Uterus (tissue), 3 donors: ENCODE measurements at regions not wholly inside any gene's neighbourhood (a gene's known extent, or its start where the extent isn't known, plus 50 kb on each side); places are given as distances from the start of the nearest gene placed in this dataset.
A peak's percentile ranks its signal among the peaks of the same experiment; 100 is the strongest.

ENCODE experiments used
- DNase-seq, 2 donors: peaks; one replicate each; pipeline ENCODE4 v3.0.0-alpha.2; 2019 to 2020
- H3K27ac ChIP-seq, 2 donors: fragments of 200-600 bp; sonication (generic); 1 replicate in 1 of 2; 2 replicates in 1 of 2; pipeline ENCODE4 v1.5.1; 2016 to 2018
- H3K27me3 ChIP-seq, 2 donors: fragments of 200-600 bp; sonication (generic); one replicate each; pipeline ENCODE4 v1.5.1; 2018 to 2019; ENCODE audit warnings: control low read depth in 1 of 2
- H3K36me3 ChIP-seq, 2 donors: fragments of 200-600 bp; sonication (generic); one replicate each; pipeline ENCODE4 v1.5.1; 2019; ENCODE audit warnings: control low read depth in 1 of 2
- H3K4me1 ChIP-seq, 2 donors: fragments of 200-600 bp; sonication (generic); one replicate each; pipeline ENCODE4 v1.5.1; 2018 to 2019; ENCODE audit warnings: control low read depth in 1 of 2
- H3K4me3 ChIP-seq, 2 donors: fragments of 200-600 bp; sonication (generic); 1 replicate in 1 of 2; 2 replicates in 1 of 2; pipeline ENCODE4 v1.5.1; 2018 to 2019; ENCODE audit warnings: mild to moderate bottlenecking in 1 of 2
- H3K9me3 ChIP-seq, 2 donors: fragments of 200-600 bp; sonication (generic); one replicate each; pipeline ENCODE4 v1.5.1; 2019; ENCODE audit warnings: control low read depth in 1 of 2
- CTCF ChIP-seq, 4 experiments: fragments of 200-600 bp in 2 of 4; fragments of 450-650 bp in 2 of 4; sonication (generic) in 2 of 4; IDR thresholded peaks; one replicate each; pipeline ENCODE4 v1.5.1; 2016 to 2019; ENCODE audit warnings: antibody characterized with exemption in 4 of 4, mild to moderate bottlenecking in 2 of 4, moderate library complexity in 1 of 4
- POLR2A ChIP-seq, 2 donors: fragments of 450-650 bp; IDR thresholded peaks; one replicate each; pipeline ENCODE4 v1.6.1; 2016; ENCODE audit warnings: antibody characterized with exemption in 2 of 2, mild to moderate bottlenecking in 1 of 2, moderate library complexity in 1 of 2
- intact Hi-C: fragments of 100-400 bp; cut with DNase I; formaldehyde crosslinking; loops from one replicate; pipeline ENCODE4 v1.15.1; 2023; ENCODE audit warnings: low total_unique reads
- donor health status: DM: yes; HTN: yes; CAD: no.

GRCh38 chr2:129379411-129379810 is 600.1 kb upstream of the RAB6C start:
- Histone ChIP-seq H3K27ac (no peak overlapping the region), H3K4me3 (no peak overlapping the region), H3K36me3 (no peaks in the 10 kb centered on the region), H3K27me3 (peaks cover 0 to 3% of the 10 kb centered on the region in 2 donors), H3K9me3 (no peaks in the 10 kb centered on the region), H3K4me1 (no peaks in the 10 kb centered on the region)
- no peak for TF ChIP-seq POLR2A (IDR thresholded peaks at IDR 0.05)
- DNase-seq: no peak
- intact Hi-C loops: no loop called here

GRCh38 chr2:129381789-129382188 is 597.7 kb upstream of the RAB6C start:
- no peaks in the 10 kb centered on the region for H3K4me1 ChIP-seq
- no peak for TF ChIP-seq CTCF (IDR thresholded peaks at IDR 0.05)
- no peaks in the 10 kb centered on the region for H3K9me3 ChIP-seq
- H3K4me3 ChIP-seq: no peak overlapping the region
- no peak for DNase-seq
- no peak overlapping the region for H3K27ac ChIP-seq
- no peaks in the 10 kb centered on the region for H3K36me3 ChIP-seq
- H3K27me3 ChIP-seq: peaks cover 0 to 3% of the 10 kb centered on the region in 2 donors
- intact Hi-C loops: no loop called here

- no peak for TF ChIP-seq CTCF (IDR thresholded peaks at IDR 0.05)
- TF ChIP-seq POLR2A (IDR thresholded peaks at IDR 0.05): no peak
These were observed 590.6 kb upstream of the RAB6C start for GRCh38 chr2:129388870-129389269.

GRCh38 chr2:129393816-129394215 is 585.6 kb upstream of the RAB6C start:
- Histone ChIP-seq H3K27ac (no peak overlapping the region), H3K4me1 (no peaks in the 10 kb centered on the region), H3K4me3 (no peak overlapping the region), H3K36me3 (no peaks in the 10 kb centered on the region), H3K9me3 (no peaks in the 10 kb centered on the region), H3K27me3 (no peaks in the 10 kb centered on the region)
- TF ChIP-seq CTCF (IDR thresholded peaks at IDR 0.05): no peak
- no peak for TF ChIP-seq POLR2A (IDR thresholded peaks at IDR 0.05)
- intact Hi-C loops: no loop called here
- no peak for DNase-seq

More at GRCh38 chr2:129388870-129389269, 590.6 kb upstream of the RAB6C start:
- no peaks in the 10 kb centered on the region for H3K36me3 ChIP-seq
- no peaks in the 10 kb centered on the region for H3K27me3 ChIP-seq
- H3K9me3 ChIP-seq: no peaks in the 10 kb centered on the region
- no peak for DNase-seq
- H3K27ac ChIP-seq: no peak overlapping the region
- H3K4me1 ChIP-seq: no peaks in the 10 kb centered on the region
- no peak overlapping the region for H3K4me3 ChIP-seq
- intact Hi-C loops: no loop called here

- Histone ChIP-seq H3K27me3 (no peaks in the 10 kb centered on the region), H3K27ac (no peak overlapping the region), H3K4me1 (no peaks in the 10 kb centered on the region), H3K9me3 (no peaks in the 10 kb centered on the region), H3K4me3 (no peak overlapping the region), H3K36me3 (no peaks in the 10 kb centered on the region)
- intact Hi-C loops: no loop called here
- DNase-seq: no peak
- TF ChIP-seq POLR2A (IDR thresholded peaks at IDR 0.05): no peak
- TF ChIP-seq CTCF (IDR thresholded peaks at IDR 0.05): peak in 1 of 4 experiments; percentile 13
These were observed 582.4 kb upstream of the RAB6C start for GRCh38 chr2:129396980-129397599.

GRCh38 chr2:129400826-129401225 is 578.6 kb upstream of the RAB6C start:
- Histone ChIP-seq H3K9me3 (no peaks in the 10 kb centered on the region), H3K27me3 (no peaks in the 10 kb centered on the region), H3K4me3 (no peak overlapping the region), H3K27ac (no peak overlapping the region), H3K36me3 (no peaks in the 10 kb centered on the region), H3K4me1 (no peaks in the 10 kb centered on the region)
- DNase-seq: no peak
- TF ChIP-seq POLR2A (IDR thresholded peaks at IDR 0.05): no peak
- no peak for TF ChIP-seq CTCF (IDR thresholded peaks at IDR 0.05)
- intact Hi-C loops: no loop called here
